Amniotic epithelial cell (primary cell): ENCODE measurements at regions not wholly inside any gene's neighbourhood (a gene's known extent, or its start where the extent isn't known, plus 50 kb on each side); places are given as distances from the start of the nearest gene placed in this dataset.

Experiments used
- DNase-seq: peaks from one replicate; pipeline ENCODE4 v3.0.0-alpha.2; 2010; ENCODE audit warnings: low read depth

GRCh38 chr6:169339731-169340309 lies 86.2 kb upstream of the THBS2 start:
- no peak for DNase-seq

- no peak for DNase-seq
Measured at GRCh38 chr6:169339025-169339424, 85.4 kb upstream of the THBS2 start.

GRCh38 chr6:169337886-169338445 lies 84.3 kb upstream of the THBS2 start:
- DNase-seq, result no peak

- no peak for DNase-seq
Measured at GRCh38 chr6:169335301-169335700, 81.7 kb upstream of the THBS2 start.

- no peak for DNase-seq
Measured at GRCh38 chr6:169332250-169332649, 78.6 kb upstream of the THBS2 start.

GRCh38 chr6:169328112-169328801 lies 74.6 kb upstream of the THBS2 start:
- peak; percentile 96 for DNase-seq

- DNase-seq, result peak; percentile 54
Measured at GRCh38 chr6:169326067-169326799, 72.6 kb upstream of the THBS2 start.

- DNase-seq, result no peak
Measured at GRCh38 chr6:169324656-169325459, 71.2 kb upstream of the THBS2 start.

- no peak for DNase-seq
Measured at GRCh38 chr6:169324086-169324485, 70.4 kb upstream of the THBS2 start.

- DNase-seq, result no peak
Measured at GRCh38 chr6:169323221-169323620, 69.6 kb upstream of the THBS2 start.

GRCh38 chr6:169321546-169321945 lies 67.9 kb upstream of the THBS2 start:
- DNase-seq, result no peak

GRCh38 chr6:169320013-169320412 lies 66.4 kb upstream of the THBS2 start:
- no peak for DNase-seq

GRCh38 chr6:169317441-169318202 lies 64.0 kb upstream of the THBS2 start:
- no peak for DNase-seq

- no peak for DNase-seq
Measured at GRCh38 chr6:169316651-169317050, 63.0 kb upstream of the THBS2 start.

- DNase-seq, result no peak
Measured at GRCh38 chr6:169315830-169316614, 62.4 kb upstream of the THBS2 start.

- no peak for DNase-seq
Measured at GRCh38 chr6:169313347-169314010, 59.8 kb upstream of the THBS2 start.

- no peak for DNase-seq
Measured at GRCh38 chr6:169312658-169313346, 59.2 kb upstream of the THBS2 start.

- DNase-seq, result no peak
Measured at GRCh38 chr6:169310983-169311382, 57.3 kb upstream of the THBS2 start.
